Stimulated activated CD8-positive, alpha-beta memory T cell treated with anti-CD3 and anti-CD28 coated beads, Interleukin-4, amount 100 ng/mL, for 24 hours (primary cell): ENCODE measurements at regions not wholly inside any gene's neighbourhood (a gene's known extent, or its start where the extent isn't known, plus 50 kb on each side); places are given as distances from the start of the nearest gene placed in this dataset.

Experiments used
- DNase-seq: peaks from one replicate; pipeline ENCODE4 v3.0.0-alpha.2; 2020; ENCODE audit warnings: low read depth

- DNase-seq, result no peak
Measured at GRCh38 chr11:128327274-128327673, 260.1 kb downstream of the ETS1 start.

GRCh38 chr11:128326791-128327190, 260.6 kb downstream of the ETS1 start:
- no peak for DNase-seq

- DNase-seq, result peak; percentile 66
Measured at GRCh38 chr11:128324531-128325141, 262.7 kb downstream of the ETS1 start.

GRCh38 chr11:128324051-128324481, 263.3 kb downstream of the ETS1 start:
- DNase-seq, result peak; percentile 53

GRCh38 chr11:128323381-128323780, 264.0 kb downstream of the ETS1 start:
- DNase-seq, result no peak

- peak; percentile 72 for DNase-seq
Measured at GRCh38 chr11:128318856-128319474, 268.4 kb downstream of the ETS1 start.

GRCh38 chr11:128316541-128317227, 270.7 kb downstream of the ETS1 start:
- no peak for DNase-seq

GRCh38 chr11:128315933-128316332, 271.4 kb downstream of the ETS1 start:
- DNase-seq, result no peak

- DNase-seq, result no peak
Measured at GRCh38 chr11:128313931-128314330, 273.4 kb downstream of the ETS1 start.

- DNase-seq, result no peak
Measured at GRCh38 chr11:128311742-128312719, 275.3 kb downstream of the ETS1 start.

GRCh38 chr11:128310676-128311445, 276.5 kb downstream of the ETS1 start:
- no peak for DNase-seq

- no peak for DNase-seq
Measured at GRCh38 chr11:128310005-128310404, 277.4 kb downstream of the ETS1 start.

GRCh38 chr11:128308794-128309193, 278.6 kb downstream of the ETS1 start:
- no peak for DNase-seq

- no peak for DNase-seq
Measured at GRCh38 chr11:128305588-128305987, 281.8 kb downstream of the ETS1 start.

GRCh38 chr11:128304666-128305485, 282.5 kb downstream of the ETS1 start:
- DNase-seq, result no peak

- no peak for DNase-seq
Measured at GRCh38 chr11:128304116-128304515, 283.2 kb downstream of the ETS1 start.

- no peak for DNase-seq
Measured at GRCh38 chr11:128303383-128303782, 284.0 kb downstream of the ETS1 start.

- no peak for DNase-seq
Measured at GRCh38 chr11:128302425-128303186, 284.8 kb downstream of the ETS1 start.

- no peak for DNase-seq
Measured at GRCh38 chr11:128301756-128302155, 285.6 kb downstream of the ETS1 start.

GRCh38 chr11:128300785-128301184, 286.6 kb downstream of the ETS1 start:
- DNase-seq, result no peak
